ENCODE measurements at regions not wholly inside any gene's neighbourhood (a gene's known extent, or its start where the extent isn't known, plus 50 kb on each side); places are given as distances from the start of the nearest gene placed in this dataset.

GRCh38 chr9:28668158-28668557 lies 1094.9 kb upstream of the C9orf72 start:
- ATAC-seq (ENCODE audit: poor library complexity) (no peak), DNase-seq (no peak)
- intact Hi-C loops (cut with DNase I) = no loop called here

GRCh38 chr9:28671000-28671399 lies 1097.7 kb upstream of the C9orf72 start:
- ATAC-seq (ENCODE audit: poor library complexity) = no peak
- intact Hi-C loops (cut with DNase I) = no loop called here
- no peak for DNase-seq

- ATAC-seq (ENCODE audit: poor library complexity) (no peak), DNase-seq (no peak)
- intact Hi-C loops (cut with DNase I) = no loop called here
These were observed 1104.8 kb upstream of the C9orf72 start for GRCh38 chr9:28678097-28678496.

- ATAC-seq (ENCODE audit: poor library complexity) (no peak), DNase-seq (no peak)
- intact Hi-C loops (cut with DNase I) = no loop called here
These were observed 1114.9 kb upstream of the C9orf72 start for GRCh38 chr9:28688172-28688571.

GRCh38 chr9:28692012-28692411 lies 1118.7 kb upstream of the C9orf72 start:
- DNase-seq = no peak
- intact Hi-C loops (cut with DNase I) = no loop called here
- ATAC-seq (ENCODE audit: poor library complexity) = no peak

GRCh38 chr9:28696960-28697359 lies 1123.7 kb upstream of the C9orf72 start:
- DNase-seq = no peak
- intact Hi-C loops (cut with DNase I) = no loop called here
- no peak for ATAC-seq (ENCODE audit: poor library complexity)

- intact Hi-C loops (cut with DNase I) = no loop called here
- no peak for ATAC-seq (ENCODE audit: poor library complexity)
- DNase-seq = no peak
These were observed 1126.4 kb upstream of the C9orf72 start for GRCh38 chr9:28699632-28700031.

- ATAC-seq (ENCODE audit: poor library complexity) (no peak), DNase-seq (no peak)
- intact Hi-C loops (cut with DNase I) = no loop called here
These were observed 1134.3 kb upstream of the C9orf72 start for GRCh38 chr9:28707616-28708015.

- ATAC-seq (ENCODE audit: poor library complexity) = no peak
- intact Hi-C loops (cut with DNase I) = no loop called here
- no peak for DNase-seq
These were observed 1140.9 kb upstream of the C9orf72 start for GRCh38 chr9:28714188-28714587.

- ATAC-seq (ENCODE audit: poor library complexity) (no peak), DNase-seq (no peak)
- intact Hi-C loops (cut with DNase I) = no loop called here
These were observed 1144.9 kb upstream of the C9orf72 start for GRCh38 chr9:28718226-28718625.

GRCh38 chr9:28720746-28721145 lies 1147.5 kb upstream of the C9orf72 start:
- ATAC-seq (ENCODE audit: poor library complexity) (no peak), DNase-seq (no peak)
- intact Hi-C loops (cut with DNase I) = no loop called here

- no peak for ATAC-seq (ENCODE audit: poor library complexity)
- intact Hi-C loops (cut with DNase I) = no loop called here
- DNase-seq = no peak
These were observed 1156.8 kb upstream of the C9orf72 start for GRCh38 chr9:28730111-28730510.

GRCh38 chr9:28735738-28736342 lies 1162.6 kb upstream of the C9orf72 start:
- no peak for DNase-seq
- no peak for ATAC-seq (ENCODE audit: poor library complexity)
- intact Hi-C loops (cut with DNase I) = no loop called here

GRCh38 chr9:28741459-28741858 lies 1168.2 kb upstream of the C9orf72 start:
- DNase-seq (no peak), ATAC-seq (ENCODE audit: poor library complexity) (no peak)
- intact Hi-C loops (cut with DNase I) = no loop called here

GRCh38 chr9:28747351-28747985 lies 1174.2 kb upstream of the C9orf72 start:
- no peak for DNase-seq
- intact Hi-C loops (cut with DNase I) = no loop called here
- ATAC-seq (ENCODE audit: poor library complexity) = no peak

GRCh38 chr9:28750136-28750535 lies 1176.9 kb upstream of the C9orf72 start:
- ATAC-seq (ENCODE audit: poor library complexity) (no peak), DNase-seq (no peak)

GRCh38 chr9:28758341-28758740 lies 1185.1 kb upstream of the C9orf72 start:
- DNase-seq = no peak
- intact Hi-C loops (cut with DNase I) = no loop called here
- no peak for ATAC-seq (ENCODE audit: poor library complexity)

More at GRCh38 chr9:28750136-28750535, 1176.9 kb upstream of the C9orf72 start:
- intact Hi-C loops (cut with DNase I) = no loop called here

- ATAC-seq (ENCODE audit: poor library complexity) (no peak), DNase-seq (no peak)
- intact Hi-C loops (cut with DNase I) = no loop called here
These were observed 1185.7 kb upstream of the C9orf72 start for GRCh38 chr9:28758971-28759370.

GRCh38 chr9:28762167-28762566 lies 1188.9 kb upstream of the C9orf72 start:
- ATAC-seq (ENCODE audit: poor library complexity) (no peak), DNase-seq (no peak)
- intact Hi-C loops (cut with DNase I) = no loop called here

GRCh38 chr9:28764532-28764931 lies 1191.3 kb upstream of the C9orf72 start:
- intact Hi-C loops (cut with DNase I) = no loop called here
- no peak for DNase-seq
- no peak for ATAC-seq (ENCODE audit: poor library complexity)

- no peak for DNase-seq
- no peak for ATAC-seq (ENCODE audit: poor library complexity)
- intact Hi-C loops (cut with DNase I) = no loop called here
These were observed 1196.9 kb upstream of the C9orf72 start for GRCh38 chr9:28770226-28770625.

All from Right ventricle myocardium superior (tissue), 1 donor.